Progenitor cell of endocrine pancreas (in vitro differentiated cells): ENCODE measurements at regions not wholly inside any gene's neighbourhood (a gene's known extent, or its start where the extent isn't known, plus 50 kb on each side); places are given as distances from the start of the nearest gene placed in this dataset.

Experiments
- DNase-seq: peaks from one replicate; pipeline ENCODE4 v3.0.0; 2021; ENCODE audit warnings: low spot score; ENCODE audit not compliant: unreplicated experiment
- H3K27ac Mint-ChIP-seq: 2 replicates; pipeline ENCODE4 v1.8.0; 2021; ENCODE audit warnings: mild to moderate bottlenecking, moderate library complexity, mixed read lengths
- H3K27me3 Mint-ChIP-seq: 2 replicates; pipeline ENCODE4 v1.8.0; 2021; ENCODE audit warnings: mixed read lengths
- H3K36me3 Mint-ChIP-seq: 2 replicates; pipeline ENCODE4 v1.8.0; 2022; ENCODE audit warnings: mixed read lengths; ENCODE audit not compliant: insufficient read depth
- H3K4me1 Mint-ChIP-seq: 2 replicates; pipeline ENCODE4 v1.8.0; 2021; ENCODE audit warnings: low read depth, mixed read lengths
- H3K4me3 Mint-ChIP-seq: 2 replicates; pipeline ENCODE4 v1.8.0; 2021; ENCODE audit warnings: low read depth, mild to moderate bottlenecking, moderate library complexity, mixed read lengths
- H3K9me3 Mint-ChIP-seq: 2 replicates; pipeline ENCODE4 v1.8.0; 2021; ENCODE audit warnings: low read depth, mixed read lengths
- TF ChIP-seq, protein P1 (sequence below): fragments of 200-600 bp; sonication (generic); IDR thresholded peaks from one replicate; pipeline ENCODE4 v1.5.0; 2021; ENCODE audit warnings: antibody characterized with exemption, mild to moderate bottlenecking; ENCODE audit not compliant: unreplicated experiment

GRCh38 chr16:86199871-86200695, 301.1 kb downstream of the IRF8 start:
- no peaks in the 10 kb centered on the region for H3K9me3 Mint-ChIP-seq
- no peaks in the 10 kb centered on the region for H3K36me3 Mint-ChIP-seq
- DNase-seq, result no peak
- peaks cover 52% of the 10 kb centered on the region for H3K27me3 Mint-ChIP-seq
- no peak overlapping the region for H3K4me3 Mint-ChIP-seq
- H3K27ac Mint-ChIP-seq, result no peak overlapping the region
- peaks cover 18% of the 10 kb centered on the region for H3K4me1 Mint-ChIP-seq
- TF ChIP-seq, protein P1, sequence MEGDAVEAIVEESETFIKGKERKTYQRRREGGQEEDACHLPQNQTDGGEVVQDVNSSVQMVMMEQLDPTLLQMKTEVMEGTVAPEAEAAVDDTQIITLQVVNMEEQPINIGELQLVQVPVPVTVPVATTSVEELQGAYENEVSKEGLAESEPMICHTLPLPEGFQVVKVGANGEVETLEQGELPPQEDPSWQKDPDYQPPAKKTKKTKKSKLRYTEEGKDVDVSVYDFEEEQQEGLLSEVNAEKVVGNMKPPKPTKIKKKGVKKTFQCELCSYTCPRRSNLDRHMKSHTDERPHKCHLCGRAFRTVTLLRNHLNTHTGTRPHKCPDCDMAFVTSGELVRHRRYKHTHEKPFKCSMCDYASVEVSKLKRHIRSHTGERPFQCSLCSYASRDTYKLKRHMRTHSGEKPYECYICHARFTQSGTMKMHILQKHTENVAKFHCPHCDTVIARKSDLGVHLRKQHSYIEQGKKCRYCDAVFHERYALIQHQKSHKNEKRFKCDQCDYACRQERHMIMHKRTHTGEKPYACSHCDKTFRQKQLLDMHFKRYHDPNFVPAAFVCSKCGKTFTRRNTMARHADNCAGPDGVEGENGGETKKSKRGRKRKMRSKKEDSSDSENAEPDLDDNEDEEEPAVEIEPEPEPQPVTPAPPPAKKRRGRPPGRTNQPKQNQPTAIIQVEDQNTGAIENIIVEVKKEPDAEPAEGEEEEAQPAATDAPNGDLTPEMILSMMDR, result no peak

DNA sequence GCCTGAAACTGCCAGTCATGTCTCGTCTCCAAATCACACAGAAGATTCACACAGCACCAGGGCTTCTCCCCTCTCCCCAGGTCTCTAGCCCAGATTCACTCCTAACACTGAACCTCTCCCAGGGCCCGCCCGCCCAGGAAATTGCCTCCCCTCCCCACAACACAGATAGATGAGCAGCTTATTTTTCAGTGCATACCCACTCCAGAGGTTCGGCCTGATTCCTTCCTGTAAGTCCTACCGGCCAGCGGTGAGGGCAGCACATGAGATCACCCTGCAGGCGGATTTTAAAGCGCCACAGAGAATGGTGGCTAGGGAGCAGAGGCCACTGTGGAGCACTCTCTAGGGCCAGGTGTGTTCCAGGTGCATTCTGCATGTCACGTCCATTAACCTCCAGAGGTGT, 301.8 kb downstream of the IRF8 start:
- Mint-ChIP-seq H3K9me3 (no peaks in the 10 kb centered on the region), H3K27ac (peak overlapping the region; percentile 15), H3K4me1 (peaks cover 18% of the 10 kb centered on the region), H3K36me3 (no peaks in the 10 kb centered on the region), H3K27me3 (peaks cover 52% of the 10 kb centered on the region), H3K4me3 (no peak overlapping the region)
- TF ChIP-seq, protein P1, result no peak
- DNase-seq, result no peak

DNA sequence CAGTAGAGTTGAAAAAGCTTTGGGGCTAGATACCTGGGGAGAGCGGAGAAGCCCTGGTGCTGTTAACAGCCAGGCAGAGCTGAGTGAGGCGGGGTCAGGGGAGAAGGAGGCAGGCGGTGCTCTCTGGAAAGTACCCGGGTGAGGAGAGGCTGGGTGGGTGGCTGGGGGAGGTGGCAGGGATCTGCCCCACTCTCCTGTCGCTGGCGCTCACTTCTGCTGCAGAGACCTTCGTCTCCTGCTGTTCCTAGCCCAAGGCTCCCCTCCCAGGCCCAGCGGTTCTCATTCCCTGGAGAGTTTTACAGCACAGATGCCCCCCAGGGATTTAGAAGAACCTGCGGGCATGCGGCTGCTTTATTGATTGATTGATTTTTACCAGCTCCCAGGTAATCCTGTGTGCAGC, 302.8 kb downstream of the IRF8 start:
- Mint-ChIP-seq H3K27ac (no peak overlapping the region), H3K4me3 (no peak overlapping the region), H3K36me3 (no peaks in the 10 kb centered on the region), H3K9me3 (no peaks in the 10 kb centered on the region), H3K27me3 (peaks cover 46% of the 10 kb centered on the region), H3K4me1 (peaks cover 14% of the 10 kb centered on the region)
- no peak for DNase-seq
- TF ChIP-seq, protein P1, result no peak

- DNase-seq, result no peak
- TF ChIP-seq, protein P1, result no peak
- H3K9me3 Mint-ChIP-seq, result no peaks in the 10 kb centered on the region
- no peak overlapping the region for H3K4me3 Mint-ChIP-seq
- peaks cover 41% of the 10 kb centered on the region for H3K27me3 Mint-ChIP-seq
- peaks cover 14% of the 10 kb centered on the region for H3K4me1 Mint-ChIP-seq
- H3K36me3 Mint-ChIP-seq, result no peaks in the 10 kb centered on the region
- no peak overlapping the region for H3K27ac Mint-ChIP-seq
These were observed 303.3 kb downstream of the IRF8 start for GRCh38 chr16:86202267-86202666.

DNA sequence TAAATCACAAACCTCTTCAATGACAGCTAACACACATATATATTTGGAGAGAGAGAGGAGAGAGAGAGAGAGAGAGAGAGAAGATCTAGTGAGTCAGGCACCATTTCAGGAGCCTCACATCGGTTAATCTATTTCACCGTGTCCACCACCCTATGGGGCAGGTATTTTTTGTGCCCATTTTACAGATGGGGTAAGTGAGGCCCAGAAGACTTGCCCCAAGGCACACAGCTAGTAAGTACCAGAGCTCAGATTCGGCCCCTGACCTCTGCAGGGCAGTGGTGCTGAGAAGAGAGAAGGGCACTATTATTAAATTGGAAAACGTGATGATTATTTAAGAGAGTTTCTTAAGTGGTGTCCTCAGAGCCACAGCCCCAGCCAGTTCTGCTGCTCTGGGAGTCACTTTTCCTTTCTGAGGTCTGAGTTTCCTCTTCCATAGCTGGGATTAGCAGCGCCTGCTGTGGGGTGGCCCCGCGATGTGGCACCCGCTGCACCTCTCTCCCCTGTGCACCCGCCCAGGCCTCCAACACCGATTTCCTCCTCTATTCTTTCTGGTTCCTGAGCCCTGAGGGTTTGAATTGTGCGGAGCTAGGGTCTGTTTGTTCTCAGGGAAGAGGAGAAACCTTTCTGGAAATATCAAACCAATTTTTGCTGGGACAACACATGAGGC, 303.9 kb downstream of the IRF8 start:
- H3K27ac Mint-ChIP-seq, result no peak overlapping the region
- H3K4me3 Mint-ChIP-seq, result no peak overlapping the region
- H3K27me3 Mint-ChIP-seq, result peaks cover 35% of the 10 kb centered on the region

More for the DNA sequence above, 303.9 kb downstream of the IRF8 start:
- Mint-ChIP-seq H3K4me1 (peaks cover 14% of the 10 kb centered on the region), H3K9me3 (no peaks in the 10 kb centered on the region), H3K36me3 (no peaks in the 10 kb centered on the region)
- TF ChIP-seq, protein P1, result no peak
- no peak for DNase-seq
